NCI-H1694 treated with DMSO at 0.1 percent for 48 hours (cell line): ENCODE measurements at regions not wholly inside any gene's neighbourhood (a gene's known extent, or its start where the extent isn't known, plus 50 kb on each side); places are given as distances from the start of the nearest gene placed in this dataset.
"Not testable (repeated sequence)": the region's sequence is repeated elsewhere in the genome, so short reads cannot be mapped to it uniquely, and the experiment has no call there.

Experiments
- DNase-seq: peaks from one replicate; lab custom pipeline; 2025; lab: John Stamatoyannopoulos, UW

DNA sequence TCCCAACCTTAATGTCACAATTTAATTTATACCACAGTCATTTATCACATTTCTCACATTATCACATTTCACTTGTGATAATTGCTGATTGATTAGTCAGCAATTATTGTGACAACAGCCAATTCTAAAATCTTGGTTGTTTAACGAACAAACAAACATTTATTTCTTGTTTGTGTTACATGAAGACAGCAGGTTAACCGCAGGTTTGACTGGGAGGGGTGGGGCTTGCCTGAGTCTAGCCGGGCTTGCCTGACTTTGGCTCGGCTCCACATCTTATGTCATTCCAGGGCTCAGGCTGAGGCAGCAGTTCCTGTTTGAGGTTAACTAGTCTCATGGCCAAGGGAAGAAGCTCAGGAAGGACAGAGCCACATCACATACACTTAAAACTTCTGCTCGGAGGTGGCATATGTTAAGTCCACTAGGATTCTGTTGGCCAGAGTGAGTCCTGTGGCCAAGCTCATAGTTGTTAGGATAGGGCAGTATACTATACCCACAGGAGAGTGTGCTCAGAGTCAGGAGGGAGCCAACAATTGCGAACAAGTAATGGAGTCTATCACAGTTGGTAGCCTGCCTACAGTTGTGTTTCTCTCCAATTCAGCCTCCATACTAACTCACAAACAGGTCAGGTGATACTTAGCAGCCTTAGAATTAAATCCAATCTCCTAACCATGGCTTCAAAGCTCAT is 90.0 kb upstream of the IFNGR1 start:
- peak; percentile 32 for DNase-seq

DNA sequence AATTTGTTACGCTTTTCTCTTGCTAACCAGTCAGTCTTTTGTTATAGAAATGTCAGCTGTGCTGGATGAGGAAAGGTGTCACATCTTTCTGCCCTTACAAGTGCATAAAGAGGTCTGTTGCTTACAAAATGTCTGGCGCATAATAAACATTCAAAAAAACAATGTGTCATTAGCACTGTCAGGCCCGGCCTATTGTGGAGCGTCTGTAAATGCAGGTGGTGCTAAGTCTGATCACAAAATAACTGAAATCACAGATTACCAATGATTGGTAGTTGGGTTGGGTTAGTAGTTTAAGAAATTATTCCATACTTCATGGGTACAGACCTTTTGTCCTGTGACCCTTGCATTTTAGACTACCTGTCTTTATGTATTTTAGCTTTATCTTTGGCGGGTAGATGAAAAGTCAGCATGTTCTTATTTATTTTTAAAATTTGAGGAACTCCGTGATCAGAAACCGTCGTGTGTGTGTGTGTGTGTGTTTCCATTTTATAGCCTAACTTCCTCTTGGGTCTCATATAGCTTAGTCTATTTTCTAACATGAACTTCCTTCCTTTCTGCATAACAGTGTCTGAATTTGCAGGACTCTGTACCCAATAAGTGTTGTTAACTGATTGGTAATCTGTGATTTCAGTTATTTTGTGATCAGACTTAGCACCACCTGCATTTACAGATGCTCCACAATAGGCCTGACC is 88.1 kb upstream of the IFNGR1 start:
- DNase-seq: no peak

GRCh38 chr6:137305691-137306090 is 86.5 kb upstream of the IFNGR1 start:
- DNase-seq: no peak

GRCh38 chr6:137304020-137304780 is 85.0 kb upstream of the IFNGR1 start:
- no peak for DNase-seq

GRCh38 chr6:137303441-137303840 is 84.3 kb upstream of the IFNGR1 start:
- DNase-seq: no peak

DNA sequence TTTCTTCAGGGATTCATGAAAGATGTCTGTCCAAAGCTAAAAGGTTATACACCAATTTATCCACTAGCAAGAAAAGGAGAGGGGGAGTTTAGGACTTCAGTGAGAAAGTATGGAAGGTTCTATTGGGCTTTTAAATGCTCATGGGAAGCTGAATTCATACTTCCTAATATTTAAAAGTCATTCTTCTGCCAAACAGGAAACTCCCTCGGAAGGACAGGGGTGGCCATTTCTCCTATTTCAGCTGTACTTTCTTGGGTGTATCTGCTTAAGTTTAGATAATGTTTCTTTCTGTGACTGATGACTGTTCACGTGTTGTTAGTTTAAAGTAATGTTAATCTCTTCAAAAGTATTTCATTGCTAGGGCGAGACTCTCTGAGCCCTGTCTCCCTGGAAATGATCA is 80.5 kb upstream of the IFNGR1 start:
- DNase-seq: no peak

GRCh38 chr6:137297887-137298286 is 78.7 kb upstream of the IFNGR1 start:
- DNase-seq: no peak

DNA sequence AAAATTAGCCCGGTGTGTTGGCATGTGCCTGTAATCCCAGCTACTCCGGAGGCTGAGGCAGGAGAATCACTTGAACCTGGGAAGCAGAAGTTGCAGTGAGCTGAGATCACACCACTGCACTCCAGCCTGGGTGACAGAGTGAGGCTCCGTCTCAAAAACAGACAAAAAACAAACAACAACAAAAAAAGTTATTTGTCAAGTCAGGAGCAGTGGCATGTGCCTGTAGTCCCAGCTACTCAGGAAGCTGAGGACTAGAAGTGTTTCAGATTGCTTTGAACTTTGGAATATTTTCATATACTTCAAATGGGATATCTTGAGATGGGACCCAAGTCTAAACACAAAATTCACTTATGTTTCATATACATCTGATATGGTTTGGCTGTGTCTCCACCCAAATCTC is 73.1 kb upstream of the IFNGR1 start:
- not testable (repeated sequence) for DNase-seq

DNA sequence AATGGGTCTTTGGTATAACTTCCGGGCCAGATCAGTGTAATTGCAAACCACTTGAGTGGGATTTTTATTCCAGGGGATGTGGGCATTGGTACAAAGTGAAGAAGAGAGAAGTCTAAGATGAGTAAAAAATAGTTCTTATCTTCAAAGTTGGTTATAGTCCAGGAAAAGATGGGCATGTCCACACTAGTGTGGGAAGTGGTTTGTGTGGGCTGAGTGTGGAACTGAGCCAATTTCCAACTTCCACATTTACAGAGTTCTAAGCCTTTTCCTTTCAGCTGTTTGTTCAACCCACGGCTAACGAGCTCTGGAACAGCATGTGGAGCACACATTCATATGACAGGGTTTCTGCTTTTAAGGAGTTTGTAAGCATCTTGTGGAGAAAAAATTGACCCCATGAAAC is 72.3 kb upstream of the IFNGR1 start:
- DNase-seq: peak; percentile 30

DNA sequence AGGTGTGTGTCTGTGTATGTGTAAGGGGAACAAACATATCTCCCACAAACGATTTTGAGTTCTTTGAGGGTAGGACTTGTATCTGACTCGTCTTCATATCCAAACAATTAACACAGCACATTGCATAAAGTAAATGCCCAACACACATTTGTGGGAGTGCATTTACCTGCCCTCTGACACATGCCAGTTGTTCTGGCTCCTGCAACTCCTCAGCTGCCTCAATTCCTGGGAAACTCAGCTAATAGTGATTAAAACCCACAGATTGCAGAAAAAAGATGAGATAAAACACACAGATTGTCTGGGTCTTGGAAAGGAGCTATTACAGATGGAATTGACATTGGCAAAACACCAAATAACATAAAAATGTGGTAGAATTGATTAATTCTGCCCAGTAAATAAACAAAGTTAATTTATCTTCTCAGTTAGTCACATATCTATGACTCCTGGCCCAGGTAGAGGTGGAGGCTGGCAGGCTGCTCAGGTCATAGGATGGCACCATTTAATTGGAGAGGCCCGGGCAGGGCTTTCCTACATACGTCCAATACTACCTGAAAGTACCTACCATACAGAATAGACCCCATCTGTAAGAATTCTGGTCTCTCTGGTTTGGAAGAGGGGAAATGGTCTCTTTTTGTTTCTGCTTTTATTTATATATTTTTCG is 71.5 kb upstream of the IFNGR1 start:
- peak; percentile 79 for DNase-seq

GRCh38 chr6:137286916-137287315 is 67.7 kb upstream of the IFNGR1 start:
- no peak for DNase-seq

DNA sequence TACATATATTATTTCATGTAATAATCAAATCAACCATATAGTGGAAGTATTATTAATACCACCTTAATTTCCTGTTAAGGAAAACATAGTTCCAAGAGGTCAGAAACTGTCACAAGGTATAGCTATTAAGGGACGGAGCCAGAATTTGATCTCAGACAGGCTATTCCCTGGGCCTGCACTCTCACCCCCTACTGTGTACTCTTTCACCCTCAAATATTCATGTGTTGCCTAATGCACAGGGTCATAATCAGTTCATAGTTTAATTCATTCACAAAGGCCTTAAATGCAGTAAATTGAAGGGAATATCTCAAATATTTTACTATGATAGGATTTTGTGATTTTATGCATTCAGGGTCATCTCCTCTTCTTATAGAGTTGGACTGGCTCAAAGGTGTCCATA is 67.2 kb upstream of the IFNGR1 start:
- DNase-seq: no peak

- no peak for DNase-seq
Observed at GRCh38 chr6:137284811-137285110, 65.6 kb upstream of the IFNGR1 start.

DNA sequence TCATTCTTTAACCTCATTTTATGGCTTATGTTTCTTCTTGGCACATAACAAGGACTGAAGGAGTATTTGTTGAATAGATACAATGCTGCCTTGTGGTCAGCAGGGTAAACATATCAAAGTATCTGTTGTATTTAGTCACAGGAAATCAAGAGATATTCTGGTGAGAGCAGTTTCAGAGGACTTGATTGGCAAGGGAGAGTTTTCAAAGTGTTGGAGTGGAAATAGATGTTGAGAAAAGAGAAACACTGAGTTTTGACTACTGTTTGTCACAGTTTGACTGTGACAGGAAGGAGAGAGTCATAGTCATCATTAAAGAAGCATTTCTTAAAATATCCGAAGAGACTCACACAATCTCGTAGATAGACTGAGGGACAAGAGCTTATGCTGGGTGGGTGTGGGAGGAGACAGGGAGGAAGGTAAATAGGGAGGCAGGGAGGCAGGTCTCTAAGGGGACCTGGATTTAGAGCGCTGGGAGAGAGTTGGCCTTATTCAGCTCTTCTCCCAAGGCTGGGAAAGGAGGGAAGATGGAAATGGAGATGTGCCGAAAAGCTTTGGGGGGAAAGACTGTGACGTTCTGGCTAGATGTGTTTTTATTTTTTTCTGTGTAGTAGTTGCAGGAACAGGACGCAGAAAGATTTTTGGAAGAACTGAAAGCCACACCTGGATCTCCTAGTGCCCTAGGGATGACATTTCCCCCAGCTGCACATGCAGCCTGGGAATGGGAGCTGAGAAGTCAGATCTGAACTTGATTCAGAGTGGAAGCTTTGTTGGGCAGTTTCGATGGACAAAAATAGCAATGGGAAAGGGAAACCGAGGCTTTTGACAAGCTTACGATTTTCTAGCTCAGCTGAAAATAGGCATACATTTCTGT is 65.0 kb upstream of the IFNGR1 start:
- no peak for DNase-seq

DNA sequence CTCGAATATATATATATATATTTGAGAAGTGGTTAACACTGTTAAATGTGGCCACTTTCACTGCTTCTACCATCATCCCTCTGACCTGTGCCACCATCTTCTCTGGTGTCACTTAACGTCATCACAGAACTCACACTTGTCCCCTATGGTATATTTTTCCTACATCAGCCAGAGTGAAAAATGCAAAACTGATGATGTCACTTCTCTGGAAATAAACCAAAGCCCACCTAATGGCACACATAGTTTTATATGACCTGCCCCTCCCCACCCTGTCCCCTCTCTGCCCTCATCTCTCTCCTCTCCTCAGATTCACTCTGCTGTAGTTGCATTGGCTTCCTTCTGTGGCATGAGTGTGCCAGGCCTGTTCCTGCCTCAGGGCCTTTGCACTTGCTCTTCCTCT is 63.9 kb upstream of the IFNGR1 start:
- no peak for DNase-seq

GRCh38 chr6:137282254-137282653 is 63.1 kb upstream of the IFNGR1 start:
- DNase-seq: no peak

- not testable (repeated sequence) for DNase-seq
Observed at GRCh38 chr6:137279279-137279678, 60.1 kb upstream of the IFNGR1 start.

- DNase-seq: no peak
Observed at GRCh38 chr6:137277971-137278637, 58.9 kb upstream of the IFNGR1 start.

DNA sequence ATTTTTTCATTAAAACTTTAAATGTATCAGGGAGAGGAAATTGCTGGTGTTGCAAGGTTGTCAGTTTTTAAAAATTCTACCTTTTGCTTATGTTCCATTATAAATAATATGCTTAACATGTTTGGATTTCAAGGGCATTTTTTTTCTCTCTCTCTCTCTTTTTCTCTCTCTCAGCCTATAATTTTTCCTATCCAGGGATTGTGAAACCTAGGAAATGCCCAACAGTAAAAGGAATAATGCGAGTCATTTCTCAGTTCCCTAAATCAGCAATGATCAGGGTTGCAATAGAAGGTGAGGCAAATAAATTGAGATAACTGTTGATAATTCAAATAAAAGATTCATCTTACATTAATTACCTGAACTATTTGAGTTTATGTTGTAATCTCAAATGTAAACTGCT is 53.2 kb upstream of the IFNGR1 start:
- no peak for DNase-seq

GRCh38 chr6:137271245-137272183 is 52.3 kb upstream of the IFNGR1 start:
- DNase-seq: peak; percentile 76
